ENCODE measurements at regions not wholly inside any gene's neighbourhood (a gene's known extent, or its start where the extent isn't known, plus 50 kb on each side); places are given as distances from the start of the nearest gene placed in this dataset.
A peak's percentile ranks its signal among the peaks of the same experiment; 100 is the strongest.

DNA sequence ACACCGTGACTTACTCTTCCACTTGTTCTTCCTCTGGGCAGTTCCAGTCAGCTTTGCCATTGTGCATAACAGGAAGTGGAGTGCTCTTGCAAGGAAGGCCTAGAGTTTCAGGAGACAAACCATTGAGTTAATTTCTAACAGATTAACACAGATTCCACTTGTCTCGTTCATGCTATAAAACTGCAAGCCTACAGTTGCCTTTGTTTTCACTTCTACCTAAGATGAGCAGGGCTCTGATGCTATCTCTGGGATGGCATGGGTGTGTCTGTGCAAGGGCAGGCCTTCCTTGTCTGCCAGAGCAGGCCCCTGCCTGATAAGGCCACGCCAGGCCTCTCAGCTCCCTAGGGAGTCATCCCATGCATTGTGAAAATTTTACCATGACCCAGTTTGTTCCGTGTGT, 67.7 kb upstream of the PGRMC2 start (continued):
- TF ChIP-seq, protein P1, sequence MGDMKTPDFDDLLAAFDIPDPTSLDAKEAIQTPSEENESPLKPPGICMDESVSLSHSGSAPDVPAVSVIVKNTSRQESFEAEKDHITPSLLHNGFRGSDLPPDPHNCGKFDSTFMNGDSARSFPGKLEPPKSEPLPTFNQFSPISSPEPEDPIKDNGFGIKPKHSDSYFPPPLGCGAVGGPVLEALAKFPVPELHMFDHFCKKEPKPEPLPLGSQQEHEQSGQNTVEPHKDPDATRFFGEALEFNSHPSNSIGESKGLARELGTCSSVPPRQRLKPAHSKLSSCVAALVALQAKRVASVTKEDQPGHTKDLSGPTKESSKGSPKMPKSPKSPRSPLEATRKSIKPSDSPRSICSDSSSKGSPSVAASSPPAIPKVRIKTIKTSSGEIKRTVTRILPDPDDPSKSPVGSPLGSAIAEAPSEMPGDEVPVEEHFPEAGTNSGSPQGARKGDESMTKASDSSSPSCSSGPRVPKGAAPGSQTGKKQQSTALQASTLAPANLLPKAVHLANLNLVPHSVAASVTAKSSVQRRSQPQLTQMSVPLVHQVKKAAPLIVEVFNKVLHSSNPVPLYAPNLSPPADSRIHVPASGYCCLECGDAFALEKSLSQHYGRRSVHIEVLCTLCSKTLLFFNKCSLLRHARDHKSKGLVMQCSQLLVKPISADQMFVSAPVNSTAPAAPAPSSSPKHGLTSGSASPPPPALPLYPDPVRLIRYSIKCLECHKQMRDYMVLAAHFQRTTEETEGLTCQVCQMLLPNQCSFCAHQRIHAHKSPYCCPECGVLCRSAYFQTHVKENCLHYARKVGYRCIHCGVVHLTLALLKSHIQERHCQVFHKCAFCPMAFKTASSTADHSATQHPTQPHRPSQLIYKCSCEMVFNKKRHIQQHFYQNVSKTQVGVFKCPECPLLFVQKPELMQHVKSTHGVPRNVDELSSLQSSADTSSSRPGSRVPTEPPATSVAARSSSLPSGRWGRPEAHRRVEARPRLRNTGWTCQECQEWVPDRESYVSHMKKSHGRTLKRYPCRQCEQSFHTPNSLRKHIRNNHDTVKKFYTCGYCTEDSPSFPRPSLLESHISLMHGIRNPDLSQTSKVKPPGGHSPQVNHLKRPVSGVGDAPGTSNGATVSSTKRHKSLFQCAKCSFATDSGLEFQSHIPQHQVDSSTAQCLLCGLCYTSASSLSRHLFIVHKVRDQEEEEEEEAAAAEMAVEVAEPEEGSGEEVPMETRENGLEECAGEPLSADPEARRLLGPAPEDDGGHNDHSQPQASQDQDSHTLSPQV (IDR thresholded peaks at IDR 0.05): peak; percentile 56; the same call in 1 of the 2 replicates
- TF ChIP-seq MECOM (CRISPR knock-in tag; IDR thresholded peaks at IDR 0.05): peak; percentile 83
- TF ChIP-seq ZNF717 (CRISPR knock-in tag; IDR thresholded peaks at IDR 0.05): no peak
- no peak for TF ChIP-seq ZNF133 (CRISPR knock-in tag; IDR thresholded peaks at IDR 0.05)
- TF ChIP-seq NFYB (IDR thresholded peaks at IDR 0.05; ENCODE audit: extremely low read depth, insufficient read length): no peak
- no peak for TF ChIP-seq BHLHE40 (IDR thresholded peaks at IDR 0.05; ENCODE audit: low read length)
- TF ChIP-seq SOX6 (IDR thresholded peaks at IDR 0.05): peak; percentile 59

DNA sequence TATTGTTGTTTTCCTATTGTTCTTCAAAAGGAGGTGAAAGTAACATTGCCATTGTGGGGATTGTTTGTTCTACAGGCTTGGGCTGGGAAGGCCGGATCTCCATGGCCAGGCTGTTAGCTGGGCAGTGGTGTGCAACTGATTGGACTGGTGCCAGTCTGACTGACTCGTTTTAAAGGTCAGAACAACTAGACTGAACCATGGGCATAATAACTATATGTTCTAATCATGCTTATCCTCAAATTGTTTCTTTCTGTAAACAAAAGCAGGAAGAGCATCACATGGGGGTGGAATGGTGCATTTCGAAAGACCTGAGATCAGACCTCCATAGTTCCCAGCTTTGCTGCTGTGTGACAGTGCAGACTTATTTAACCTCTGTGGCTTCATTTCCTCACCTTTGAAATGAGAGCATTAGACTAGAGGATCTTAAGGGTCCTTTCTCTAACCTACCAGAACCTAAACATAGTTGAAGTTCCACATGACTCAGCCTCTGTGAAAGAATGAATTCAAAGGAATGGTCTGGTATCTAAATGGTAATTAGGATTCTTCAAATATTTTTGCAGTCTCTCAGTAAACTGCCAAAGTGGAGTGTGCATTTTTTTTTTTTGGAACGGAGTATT, 66.7 kb upstream of the PGRMC2 start:
- H3K79me2 ChIP-seq (ENCODE audit: control insufficient read depth, insufficient read depth, low read length): no peaks in the 10 kb centered on the region
- H3K4me3 ChIP-seq: no peak overlapping the region
- no peaks in the 10 kb centered on the region for H3K9me1 ChIP-seq (ENCODE audit: control insufficient read depth, insufficient read depth, low read length)
- CTCF ChIA-PET (ENCODE audit: low intra/inter-chr PET ratio): no interaction called here
- no peaks in the 10 kb centered on the region for H3K9me3 ChIP-seq (replicated peaks; ENCODE audit: control insufficient read depth, insufficient read depth, low read depth, low read length)
- H3K4me1 ChIP-seq (replicated peaks in 1 of 2; ENCODE audit: control insufficient read depth in 2 of 2, insufficient read depth in 2 of 2, low read length in 2 of 2): peaks cover 11 to 42% of the 10 kb centered on the region in 2 experiments; a peak in 4 of 5 replicates
- no TSS peak for BruUV-seq (replicated peaks)
- no peak overlapping the region for H3K4me2 ChIP-seq (ENCODE audit: insufficient read depth, low read length)
- 56% methylated on average over 4 of the region's 4 CpGs for WGBS (ENCODE audit: insufficient coverage, low coverage, missing lambda C conversion rate)
- no peaks in the 10 kb centered on the region for H4K20me1 ChIP-seq (replicated peaks; ENCODE audit: control insufficient read depth, insufficient read depth, low read length)
- in situ Hi-C loops (cut with MboI): no loop called here
- intact Hi-C loops (cut with micrococcal nuclease): no loop called here
- no peak for FAIRE-seq
- TF ChIP-seq ZC3H8 (IDR thresholded peaks at IDR 0.05): no peak
- TF ChIP-seq NFIC (IDR thresholded peaks at IDR 0.05): peak; percentile 55
- peak; percentile 45 for TF ChIP-seq CEBPB (tag; IDR thresholded peaks at IDR 0.05)
- no peak for TF ChIP-seq U2AF1 (optimal IDR thresholded peaks at IDR 0.05; ENCODE audit: low read depth, low read length)
- TF ChIP-seq RFX1 (IDR thresholded peaks at IDR 0.05): no peak
- TF ChIP-seq, protein P2, sequence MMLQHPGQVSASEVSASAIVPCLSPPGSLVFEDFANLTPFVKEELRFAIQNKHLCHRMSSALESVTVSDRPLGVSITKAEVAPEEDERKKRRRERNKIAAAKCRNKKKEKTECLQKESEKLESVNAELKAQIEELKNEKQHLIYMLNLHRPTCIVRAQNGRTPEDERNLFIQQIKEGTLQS (IDR thresholded peaks at IDR 0.05): no peak
- TF ChIP-seq, protein P2 (CRISPR knock-in tag; conservative IDR thresholded peaks at IDR 0.05): no peak
- TF ChIP-seq RBBP5 (IDR thresholded peaks at IDR 0.05; ENCODE audit: borderline replicate concordance, insufficient read depth, low read length, poor library complexity, severe bottlenecking): no peak
- TF ChIP-seq ZSCAN32 (CRISPR knock-in tag; IDR thresholded peaks at IDR 0.05): no peak
- no peak for TF ChIP-seq ATF1 (CRISPR knock-in tag; IDR thresholded peaks at IDR 0.05)
- no peak for TF ChIP-seq ATF1 (tag; IDR thresholded peaks at IDR 0.05)
- TF ChIP-seq ZNF717 (CRISPR knock-in tag; IDR thresholded peaks at IDR 0.05): no peak
- ATAC-seq: peak; percentile 22; the same call in 1 of the 3 replicates
- peak in 1 of 4 experiments; percentile 21 for DNase-seq (ENCODE audit: extremely low read depth in 1 of 4, low spot score in 3 of 4)
- no peak overlapping the region for H3K27ac ChIP-seq (ENCODE audit: extremely low read depth, low read depth, low read length)
- no peak overlapping the region for H3K9ac ChIP-seq (ENCODE audit: insufficient read depth in 1 of 2, low read depth in 2 of 2, low read length in 2 of 2)
- no peaks in the 10 kb centered on the region for H3K27me3 ChIP-seq (ENCODE audit: control insufficient read depth in 2 of 2, insufficient read depth in 2 of 2, low read length in 2 of 2)
- peak overlapping the region; percentile 12 for H2AFZ ChIP-seq (ENCODE audit: low read depth, low read length)
- POLR2A ChIA-PET: no interaction called here
- no peaks in the 10 kb centered on the region for H3K36me3 ChIP-seq (ENCODE audit: control insufficient read depth, insufficient read depth, low read length)
